ENCODE measurements at regions not wholly inside any gene's neighbourhood (a gene's known extent, or its start where the extent isn't known, plus 50 kb on each side); places are given as distances from the start of the nearest gene placed in this dataset.

DNA sequence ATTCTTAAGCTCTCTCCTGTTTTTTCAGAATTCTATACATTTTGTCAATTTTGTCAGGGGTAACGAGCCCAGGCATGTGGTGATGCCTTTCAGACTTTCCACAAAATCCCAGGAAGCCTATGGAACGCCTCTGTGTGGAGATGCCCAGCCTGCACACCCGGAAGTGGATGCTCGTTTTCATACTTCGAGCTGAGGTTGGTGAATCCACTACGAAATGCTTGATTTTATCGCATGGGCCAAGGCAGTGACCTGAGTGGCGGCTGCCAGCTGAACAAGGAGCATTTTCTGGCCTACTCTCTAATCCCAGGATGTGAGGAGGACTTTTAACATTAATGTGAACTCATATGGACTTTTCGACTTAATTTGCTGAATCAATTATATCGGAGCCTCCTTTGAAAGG, 426.7 kb upstream of the B3GAT1 start:
- Mint-ChIP-seq H3K9me3 (no peaks in the 10 kb centered on the region), H3K4me3 (no peak overlapping the region), H3K36me3 (no peaks in the 10 kb centered on the region), H3K4me1 (no peaks in the 10 kb centered on the region), H3K27ac (no peak overlapping the region), H3K27me3 (peaks cover 32% of the 10 kb centered on the region)
- no peak for ATAC-seq

DNA sequence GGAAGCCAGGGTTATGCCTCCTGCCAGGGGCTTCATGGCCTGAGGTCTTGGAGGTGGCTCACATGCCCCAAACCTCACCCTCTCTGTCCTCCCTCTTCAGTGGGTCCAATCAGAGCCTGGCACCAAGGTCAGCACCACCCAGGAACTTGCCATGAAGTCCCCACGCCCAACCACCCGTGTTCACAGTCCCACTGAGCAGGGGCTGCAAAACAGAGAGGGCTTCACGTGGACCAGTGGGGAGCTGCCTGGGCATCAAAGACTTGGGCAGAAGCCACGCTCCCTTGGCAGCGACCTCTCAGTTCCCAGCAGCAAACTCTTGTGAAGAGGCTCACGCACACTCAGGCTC, 425.8 kb upstream of the B3GAT1 start:
- H3K4me1 Mint-ChIP-seq: no peaks in the 10 kb centered on the region

DNA sequence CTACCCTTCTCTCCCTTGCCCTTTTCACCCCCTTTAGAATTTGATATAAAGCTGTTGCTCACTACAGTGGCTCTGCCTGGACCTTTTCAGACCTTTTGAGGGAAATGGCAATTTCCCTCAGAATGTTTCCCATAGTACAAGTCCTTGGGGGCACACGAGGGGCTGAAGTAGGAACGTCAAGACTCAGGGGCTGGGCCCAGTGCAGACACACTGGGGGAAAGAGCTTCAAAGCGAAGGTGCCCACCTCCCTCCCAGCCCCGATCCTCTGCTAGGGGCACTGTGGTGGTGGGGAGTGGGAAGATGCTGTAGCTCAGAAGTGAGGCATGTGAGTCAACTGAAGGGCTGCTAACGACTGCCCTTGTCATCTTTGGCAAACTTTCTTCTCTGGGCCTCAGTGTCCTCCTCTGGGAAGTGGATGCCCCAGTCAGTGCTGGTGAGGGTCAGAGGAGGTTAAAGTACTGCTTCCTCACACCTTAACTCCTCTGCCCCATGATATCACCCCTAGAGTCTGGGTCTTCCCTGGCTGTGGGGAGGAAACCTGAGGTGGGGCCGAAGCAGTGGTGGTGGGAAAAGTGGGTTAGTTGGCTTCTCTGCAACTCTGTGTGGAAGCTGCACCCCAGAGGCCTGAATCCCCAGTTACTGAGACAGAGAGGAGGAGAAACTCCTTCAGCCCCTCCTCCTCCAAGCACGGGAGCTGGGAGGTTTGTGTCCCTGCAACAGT, 425.3 kb upstream of the B3GAT1 start:
- no peak overlapping the region for H3K27ac Mint-ChIP-seq
- H3K4me1 Mint-ChIP-seq: no peaks in the 10 kb centered on the region
- ATAC-seq: peak; percentile 16
- no peaks in the 10 kb centered on the region for H3K36me3 Mint-ChIP-seq
- H3K4me3 Mint-ChIP-seq: no peak overlapping the region
- peaks cover 23% of the 10 kb centered on the region for H3K27me3 Mint-ChIP-seq
- H3K9me3 Mint-ChIP-seq: peaks cover 4% of the 10 kb centered on the region

More for the DNA sequence above, 425.8 kb upstream of the B3GAT1 start:
- Mint-ChIP-seq H3K27me3 (peaks cover 24% of the 10 kb centered on the region), H3K36me3 (no peaks in the 10 kb centered on the region), H3K4me3 (no peak overlapping the region), H3K27ac (no peak overlapping the region), H3K9me3 (peaks cover under 1% of the 10 kb centered on the region)
- peak; percentile 50 for ATAC-seq

DNA sequence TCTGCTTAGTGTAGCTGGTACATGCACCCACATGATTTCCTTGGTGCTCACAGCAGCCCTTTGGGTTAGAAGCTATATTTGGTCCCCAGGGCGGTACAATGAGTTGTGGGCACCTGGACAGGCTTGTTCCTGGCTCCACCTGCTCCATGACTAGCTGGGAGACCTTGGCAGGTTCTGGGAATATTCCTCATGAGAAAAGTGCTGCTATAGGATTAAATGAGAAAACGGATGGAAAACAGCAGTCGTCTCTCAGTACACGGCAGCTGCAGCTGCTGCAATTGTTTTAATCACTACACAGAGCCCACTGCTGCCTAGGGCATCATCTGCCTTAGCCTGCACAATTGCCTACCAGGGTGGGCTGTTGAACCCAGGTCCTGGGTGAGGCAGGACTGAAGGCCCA, 424.5 kb upstream of the B3GAT1 start:
- no peak overlapping the region for H3K27ac Mint-ChIP-seq
- H3K36me3 Mint-ChIP-seq: no peaks in the 10 kb centered on the region
- ATAC-seq: no peak
- H3K4me3 Mint-ChIP-seq: no peak overlapping the region
- peaks cover 4% of the 10 kb centered on the region for H3K9me3 Mint-ChIP-seq
- no peaks in the 10 kb centered on the region for H3K4me1 Mint-ChIP-seq
- peaks cover 18% of the 10 kb centered on the region for H3K27me3 Mint-ChIP-seq

DNA sequence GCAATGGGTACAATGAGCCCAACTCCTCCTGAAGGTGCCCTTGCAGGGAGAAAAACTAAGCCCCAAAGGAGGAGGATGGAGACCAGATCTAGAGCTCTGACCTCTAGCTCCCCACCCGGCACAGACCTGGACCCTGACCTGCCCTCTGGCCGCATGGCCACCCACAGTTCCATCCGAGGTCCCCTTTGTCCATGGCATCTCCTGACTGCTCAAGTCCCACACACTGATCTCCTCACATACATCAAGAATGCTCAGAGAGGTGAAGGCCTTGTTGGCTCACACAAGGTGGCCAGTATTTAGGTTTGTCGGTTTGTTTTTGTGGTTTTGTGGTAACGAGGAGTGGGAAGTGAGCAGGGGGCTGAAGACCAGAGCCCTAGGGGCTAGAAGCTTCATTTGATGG, 423.5 kb upstream of the B3GAT1 start:
- H3K9me3 Mint-ChIP-seq: peaks cover 4% of the 10 kb centered on the region
- no peaks in the 10 kb centered on the region for H3K4me1 Mint-ChIP-seq
- no peaks in the 10 kb centered on the region for H3K36me3 Mint-ChIP-seq
- peaks cover 16% of the 10 kb centered on the region for H3K27me3 Mint-ChIP-seq
- no peak overlapping the region for H3K27ac Mint-ChIP-seq
- ATAC-seq: peak; percentile 20
- H3K4me3 Mint-ChIP-seq: no peak overlapping the region

GRCh38 chr11:134830312-134830711, 418.3 kb upstream of the B3GAT1 start:
- Mint-ChIP-seq H3K4me3 (no peak overlapping the region), H3K27me3 (peaks cover 13% of the 10 kb centered on the region), H3K27ac (no peak overlapping the region), H3K4me1 (no peaks in the 10 kb centered on the region), H3K9me3 (peaks cover 7% of the 10 kb centered on the region), H3K36me3 (no peaks in the 10 kb centered on the region)
- ATAC-seq: no peak

DNA sequence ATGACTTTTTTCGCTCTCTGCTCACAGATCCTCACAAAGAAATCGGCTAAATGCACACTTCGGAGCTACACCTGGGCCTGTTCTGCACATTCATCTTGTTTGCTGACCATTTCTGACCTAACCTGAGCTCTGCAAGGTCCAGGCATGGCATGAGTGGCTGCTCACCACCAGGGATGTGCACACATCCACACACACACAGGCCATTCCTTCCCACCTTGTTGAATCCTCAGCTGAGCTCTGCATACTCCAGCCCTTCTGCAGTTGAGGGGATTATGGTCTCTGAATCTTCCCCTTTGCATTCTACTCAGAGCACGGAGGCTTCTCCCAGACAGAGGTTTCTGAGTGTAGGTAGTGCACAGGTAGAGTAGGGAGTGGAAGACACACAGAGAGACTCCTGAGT, 411.9 kb upstream of the B3GAT1 start:
- no peaks in the 10 kb centered on the region for H3K9me3 Mint-ChIP-seq
- no peaks in the 10 kb centered on the region for H3K36me3 Mint-ChIP-seq
- H3K4me3 Mint-ChIP-seq: no peak overlapping the region
- no peak for ATAC-seq
- H3K27ac Mint-ChIP-seq: no peak overlapping the region
- H3K27me3 Mint-ChIP-seq: peaks cover 3% of the 10 kb centered on the region
- no peaks in the 10 kb centered on the region for H3K4me1 Mint-ChIP-seq

GRCh38 chr11:134822897-134823296, 410.9 kb upstream of the B3GAT1 start:
- no peak overlapping the region for H3K4me3 Mint-ChIP-seq
- peaks cover 14% of the 10 kb centered on the region for H3K27me3 Mint-ChIP-seq
- H3K27ac Mint-ChIP-seq: no peak overlapping the region
- no peaks in the 10 kb centered on the region for H3K4me1 Mint-ChIP-seq
- no peak for ATAC-seq
- H3K9me3 Mint-ChIP-seq: no peaks in the 10 kb centered on the region
- no peaks in the 10 kb centered on the region for H3K36me3 Mint-ChIP-seq

- Mint-ChIP-seq H3K4me1 (no peaks in the 10 kb centered on the region), H3K9me3 (no peaks in the 10 kb centered on the region), H3K27me3 (peaks cover 15% of the 10 kb centered on the region), H3K27ac (no peak overlapping the region), H3K4me3 (no peak overlapping the region), H3K36me3 (no peaks in the 10 kb centered on the region)
- ATAC-seq: no peak
Observed at GRCh38 chr11:134821422-134821821, 409.4 kb upstream of the B3GAT1 start.

GRCh38 chr11:134819041-134819440, 407.0 kb upstream of the B3GAT1 start:
- no peaks in the 10 kb centered on the region for H3K36me3 Mint-ChIP-seq
- H3K27ac Mint-ChIP-seq: no peak overlapping the region
- ATAC-seq: no peak
- H3K9me3 Mint-ChIP-seq: no peaks in the 10 kb centered on the region
- H3K27me3 Mint-ChIP-seq: peaks cover 23% of the 10 kb centered on the region
- H3K4me1 Mint-ChIP-seq: no peaks in the 10 kb centered on the region
- no peak overlapping the region for H3K4me3 Mint-ChIP-seq

DNA sequence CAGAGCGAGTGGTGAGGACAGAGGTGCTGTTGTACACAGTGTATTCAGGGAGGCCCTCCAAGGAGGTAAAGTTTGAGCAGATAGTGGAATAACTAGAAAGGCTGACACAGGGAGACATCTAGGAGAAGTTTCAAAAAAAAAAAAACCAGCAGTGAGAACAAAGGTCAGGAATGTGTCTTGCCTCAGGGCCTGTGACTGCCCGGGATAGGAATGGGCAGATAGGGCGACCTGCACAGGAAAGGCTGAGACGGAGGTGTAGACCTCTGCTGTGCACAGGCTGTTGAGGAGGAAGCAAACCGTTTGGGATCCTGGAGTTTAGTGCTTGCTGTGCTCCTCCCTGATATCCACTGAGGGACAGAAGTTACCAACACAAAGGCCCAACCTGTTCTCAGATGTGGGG, 406.5 kb upstream of the B3GAT1 start:
- H3K27me3 Mint-ChIP-seq: peaks cover 23% of the 10 kb centered on the region
- no peak for ATAC-seq
- H3K9me3 Mint-ChIP-seq: no peaks in the 10 kb centered on the region
- no peak overlapping the region for H3K27ac Mint-ChIP-seq
- no peaks in the 10 kb centered on the region for H3K36me3 Mint-ChIP-seq
- no peak overlapping the region for H3K4me3 Mint-ChIP-seq
- no peaks in the 10 kb centered on the region for H3K4me1 Mint-ChIP-seq

- Mint-ChIP-seq H3K4me3 (no peak overlapping the region), H3K36me3 (no peaks in the 10 kb centered on the region), H3K27ac (no peak overlapping the region), H3K4me1 (no peaks in the 10 kb centered on the region), H3K9me3 (no peaks in the 10 kb centered on the region), H3K27me3 (peaks cover 23% of the 10 kb centered on the region)
- ATAC-seq: no peak
Observed at GRCh38 chr11:134815404-134815803, 403.4 kb upstream of the B3GAT1 start.

DNA sequence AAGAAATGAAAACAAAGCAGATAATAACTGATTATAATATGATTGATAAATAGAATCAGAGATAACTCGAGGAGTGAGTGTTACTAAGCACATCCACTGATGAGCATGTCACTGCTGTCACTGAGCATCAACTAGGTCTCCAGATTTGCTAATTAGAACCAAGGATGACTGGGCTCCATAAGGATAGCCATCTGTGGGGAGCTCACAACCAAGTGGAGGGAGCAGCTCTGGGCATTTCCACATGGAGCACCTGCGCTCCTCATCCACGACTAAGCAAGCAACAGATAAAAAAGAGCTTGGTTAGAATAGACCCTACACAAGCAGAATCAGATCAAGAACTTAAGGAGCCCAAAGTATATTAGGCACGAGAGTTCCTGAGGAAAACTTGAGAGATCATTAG, 396.0 kb upstream of the B3GAT1 start:
- Mint-ChIP-seq H3K27me3 (peaks cover 21% of the 10 kb centered on the region), H3K4me1 (no peaks in the 10 kb centered on the region), H3K36me3 (no peaks in the 10 kb centered on the region), H3K9me3 (no peaks in the 10 kb centered on the region), H3K4me3 (no peak overlapping the region), H3K27ac (no peak overlapping the region)
- ATAC-seq: no peak

GRCh38 chr11:134802598-134802997, 390.6 kb upstream of the B3GAT1 start:
- H3K27ac Mint-ChIP-seq: no peak overlapping the region
- peaks cover 51% of the 10 kb centered on the region for H3K27me3 Mint-ChIP-seq
- no peak for ATAC-seq
- H3K4me3 Mint-ChIP-seq: no peak overlapping the region
- no peaks in the 10 kb centered on the region for H3K4me1 Mint-ChIP-seq
- no peaks in the 10 kb centered on the region for H3K36me3 Mint-ChIP-seq
- H3K9me3 Mint-ChIP-seq: no peaks in the 10 kb centered on the region

DNA sequence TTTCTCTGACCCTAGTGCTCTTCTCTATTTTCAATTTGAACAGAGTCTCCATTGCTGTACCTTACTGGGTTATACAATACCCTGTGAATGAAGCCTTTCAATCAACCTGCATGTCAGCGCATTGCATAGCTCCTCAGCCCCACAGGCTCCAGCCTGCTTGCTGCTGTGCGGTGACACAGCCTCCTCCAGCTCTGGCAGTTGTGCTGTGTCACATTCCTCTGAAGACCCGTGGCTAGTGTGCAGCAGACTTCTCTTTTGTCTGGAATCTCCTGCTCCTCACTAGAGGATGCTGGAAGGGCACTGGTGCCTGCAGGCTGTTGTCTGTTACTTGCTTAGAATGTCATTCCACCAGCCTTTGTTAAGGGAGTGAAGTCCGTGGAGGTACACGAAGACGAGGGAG, 390.1 kb upstream of the B3GAT1 start:
- H3K4me3 Mint-ChIP-seq: no peak overlapping the region
- no peak overlapping the region for H3K27ac Mint-ChIP-seq
- H3K4me1 Mint-ChIP-seq: no peaks in the 10 kb centered on the region
- peaks cover 51% of the 10 kb centered on the region for H3K27me3 Mint-ChIP-seq
- no peaks in the 10 kb centered on the region for H3K9me3 Mint-ChIP-seq
- no peaks in the 10 kb centered on the region for H3K36me3 Mint-ChIP-seq
- ATAC-seq: no peak

- no peaks in the 10 kb centered on the region for H3K36me3 Mint-ChIP-seq
- no peak overlapping the region for H3K27ac Mint-ChIP-seq
- no peak overlapping the region for H3K4me3 Mint-ChIP-seq
- H3K4me1 Mint-ChIP-seq: no peaks in the 10 kb centered on the region
- ATAC-seq: no peak
- peaks cover 48% of the 10 kb centered on the region for H3K27me3 Mint-ChIP-seq
- no peaks in the 10 kb centered on the region for H3K9me3 Mint-ChIP-seq
Observed at GRCh38 chr11:134801570-134801969, 389.5 kb upstream of the B3GAT1 start.

DNA sequence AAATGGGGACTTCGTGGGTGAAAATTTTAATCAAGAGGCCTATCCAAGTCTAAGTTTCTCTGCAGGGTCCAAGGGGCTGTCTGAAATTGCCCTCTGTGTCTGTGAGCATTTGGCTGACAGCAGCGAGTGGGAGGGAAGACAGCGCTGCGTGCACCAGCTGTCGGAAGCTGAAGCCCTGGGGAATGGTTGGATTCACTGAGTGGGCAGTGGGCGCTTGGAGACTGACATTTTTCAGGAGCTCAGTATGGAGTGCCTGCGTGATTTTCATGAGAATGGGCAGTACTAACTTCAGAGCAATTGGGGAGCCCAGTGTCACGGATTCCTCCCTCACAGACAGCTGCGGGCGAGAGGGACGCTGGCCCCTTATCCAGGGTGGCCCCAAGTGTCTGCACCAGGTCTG, 388.8 kb upstream of the B3GAT1 start:
- Mint-ChIP-seq H3K27me3 (peaks cover 41% of the 10 kb centered on the region), H3K4me3 (no peak overlapping the region), H3K4me1 (no peaks in the 10 kb centered on the region), H3K36me3 (no peaks in the 10 kb centered on the region), H3K27ac (no peak overlapping the region), H3K9me3 (no peaks in the 10 kb centered on the region)
- no peak for ATAC-seq

All from stimulated activated memory B cell treated with anti-CD40 and anti-IgM and Interleukin-4, amounts not matched to agents 10 μg/mL and 1 μg/mL and 100 μg/mL, for 72 hours (primary cell).